IMR-90 (cell line): ENCODE measurements at regions not wholly inside any gene's neighbourhood (a gene's known extent, or its start where the extent isn't known, plus 50 kb on each side); places are given as distances from the start of the nearest gene placed in this dataset.

Experiments used
- ATAC-seq: fragments of 200-7000 bp; cut with Tn5 transposase; 2 replicates; pipeline ENCODE4 v1.9.1; 2020; ENCODE audit warnings: low read depth, mild to moderate bottlenecking, moderate library complexity
- BruUV-seq: library from RNA; stranded (reverse); fragments of 400-500 nt; replicated peaks from 2 replicates; lab custom pipeline; 2021; lab: Mats Ljungman, UMichigan
- CTCF ChIA-PET: fragments of 300-600 bp; formaldehyde crosslinking; extraction: SDS; loops from one replicate; lab custom pipeline; 2021; ENCODE audit warnings: antibody characterized with exemption; lab: Yijun Ruan, JAX
- POLR2A ChIA-PET: fragments of 300-600 bp; sonication (Branson Sonifier 250); formaldehyde crosslinking; loops from one replicate; lab custom pipeline; 2022; ENCODE audit warnings: antibody characterized with exemption; ENCODE audit not compliant: unreplicated experiment; lab: Charles Lee
- DNase-seq: peaks from one replicate; pipeline ENCODE4 v3.0.0; 2013
- H2AFZ ChIP-seq: replicated peaks from 2 replicates; pipeline ENCODE3; 2013; ENCODE audit warnings: low read length, mild to moderate bottlenecking; ENCODE audit not compliant: poor library complexity
- H2AK5ac ChIP-seq: 2 replicates; pipeline ENCODE4 v1.6.1; 2013; ENCODE audit warnings: low read depth, low read length, inconsistent platforms
- H2AK9ac ChIP-seq: replicated peaks from 2 replicates; pipeline ENCODE3; 2013; ENCODE audit warnings: mild to moderate bottlenecking, low read depth, low read length, moderate library complexity; ENCODE audit not compliant: poor library complexity
- H2BK120ac ChIP-seq: 2 replicates; pipeline ENCODE4 v1.6.1; 2013; ENCODE audit warnings: low read depth, low read length, inconsistent platforms
- H2BK15ac ChIP-seq: 3 replicates; pipeline ENCODE4 v1.6.1; 2013; ENCODE audit warnings: low read depth, low read length, inconsistent platforms
- H2BK20ac ChIP-seq: 2 replicates; pipeline ENCODE4 v1.6.1; 2013; ENCODE audit warnings: low read depth, mild to moderate bottlenecking, inconsistent platforms, low read length, moderate library complexity
- H2BK5ac ChIP-seq: 2 replicates; pipeline ENCODE4 v1.6.1; 2013; ENCODE audit warnings: mild to moderate bottlenecking, low read depth, low read length, inconsistent platforms; ENCODE audit not compliant: poor library complexity, severe bottlenecking
- H3K14ac ChIP-seq: replicated peaks from 2 replicates; pipeline ENCODE4 v1.6.1; 2013; ENCODE audit warnings: low read depth, low read length, inconsistent platforms
- H3K18ac ChIP-seq: 2 replicates; pipeline ENCODE4 v1.6.1; 2013; ENCODE audit warnings: low read depth, low read length, control low read depth
- H3K23ac ChIP-seq: 2 replicates; pipeline ENCODE4 v1.6.1; 2013; ENCODE audit warnings: low read depth, low read length, inconsistent platforms
- H3K27ac ChIP-seq: 2 replicates; pipeline ENCODE4 v1.5.1; 2013; ENCODE audit warnings: mild to moderate bottlenecking, control low read depth, low read length; ENCODE audit not compliant: insufficient read depth
- H3K27me3 ChIP-seq: 2 replicates; pipeline ENCODE4 v1.6.1; 2013; ENCODE audit warnings: low read length; ENCODE audit not compliant: control insufficient read depth, insufficient read depth
- H3K36me3 ChIP-seq: 2 replicates; pipeline ENCODE4 v1.6.1; 2013; ENCODE audit warnings: low read length, mixed read lengths; ENCODE audit not compliant: control insufficient read depth, insufficient read depth
- H3K4ac ChIP-seq: 2 replicates; pipeline ENCODE4 v1.6.1; 2013; ENCODE audit warnings: low read depth, low read length, inconsistent platforms
- H3K4me1 ChIP-seq: 2 replicates; pipeline ENCODE4 v1.6.1; 2013; ENCODE audit warnings: low read length, mixed read lengths; ENCODE audit not compliant: control insufficient read depth, insufficient read depth
- H3K4me2 ChIP-seq: 2 replicates; pipeline ENCODE4 v1.6.1; 2013; ENCODE audit warnings: low read depth, mild to moderate bottlenecking, control low read depth, low read length, moderate library complexity
- H3K4me3 ChIP-seq: 2 replicates; pipeline ENCODE4 v1.5.1; 2013; ENCODE audit warnings: low read depth, mild to moderate bottlenecking, control low read depth, low read length, moderate library complexity; ENCODE audit not compliant: insufficient read depth
- H3K56ac ChIP-seq: 2 replicates; pipeline ENCODE4 v1.6.1; 2013; ENCODE audit warnings: low read length, inconsistent platforms; ENCODE audit not compliant: insufficient read depth; ENCODE audit errors: extremely low read depth
- H3K79me1 ChIP-seq, 2 experiments: 2 replicates each; pipeline ENCODE4 v1.6.1; 2013; ENCODE audit warnings: low read length in 2 of 2, inconsistent platforms in 1 of 2, low read depth in 1 of 2
- H3K9ac ChIP-seq: 2 replicates; pipeline ENCODE4 v1.6.1; 2013; ENCODE audit warnings: low read depth, low read length, control low read depth
- H3K9me1 ChIP-seq: 2 replicates; pipeline ENCODE4 v1.6.1; 2013; ENCODE audit warnings: low read length, inconsistent platforms; ENCODE audit not compliant: insufficient read depth
- H3K9me3 ChIP-seq: 2 replicates; pipeline ENCODE4 v1.6.1; 2013; ENCODE audit warnings: low read length; ENCODE audit not compliant: control insufficient read depth, insufficient read depth
- H4K20me1 ChIP-seq: 2 replicates; pipeline ENCODE4 v1.6.1; 2013; ENCODE audit warnings: low read length, inconsistent platforms; ENCODE audit not compliant: insufficient read depth
- H4K5ac ChIP-seq: 2 replicates; pipeline ENCODE4 v1.6.1; 2013; ENCODE audit warnings: mild to moderate bottlenecking, low read depth, low read length, control low read depth
- H4K8ac ChIP-seq, 2 experiments: 2 replicates each; pipeline ENCODE4 v1.6.1; 2013; ENCODE audit warnings: low read depth in 2 of 2, low read length in 2 of 2, control low read depth in 1 of 2, inconsistent platforms in 1 of 2
- H4K91ac ChIP-seq: 2 replicates; pipeline ENCODE4 v1.6.1; 2013; ENCODE audit warnings: low read depth, low read length, inconsistent platforms; ENCODE audit not compliant: insufficient read depth
- BHLHE40 ChIP-seq: fragments of 150-350 bp; IDR thresholded peaks from 2 replicates; pipeline ENCODE4 v1.6.1; 2016; ENCODE audit warnings: mild to moderate bottlenecking, low read depth, low read length
- CEBPB ChIP-seq: IDR thresholded peaks from 2 replicates; pipeline ENCODE4 v1.6.1; 2012; ENCODE audit warnings: low read depth, low read length, improper control_type of control experiment
- MAFK ChIP-seq: IDR thresholded peaks from 2 replicates; pipeline ENCODE4 v1.6.1; 2012; ENCODE audit warnings: low read depth, low read length, improper control_type of control experiment
- MAZ ChIP-seq: IDR thresholded peaks from 2 replicates; pipeline ENCODE4 v1.6.1; 2012; ENCODE audit warnings: low read depth, mild to moderate bottlenecking, low read length, improper control_type of control experiment, moderate library complexity, borderline replicate concordance
- NFE2L2 ChIP-seq: fragments of 150-350 bp; IDR thresholded peaks from 2 replicates; pipeline ENCODE4 v1.6.1; 2016; ENCODE audit warnings: low read depth, mild to moderate bottlenecking, low read length
- RAD21 ChIP-seq: IDR thresholded peaks from 2 replicates; pipeline ENCODE4 v1.6.1; 2012; ENCODE audit warnings: low read length, improper control_type of control experiment
- RCOR1 ChIP-seq: IDR thresholded peaks from 2 replicates; pipeline ENCODE4 v1.6.1; 2012; ENCODE audit warnings: mild to moderate bottlenecking, low read length, improper control_type of control experiment; ENCODE audit not compliant: insufficient replicate concordance
- RFX5 ChIP-seq: IDR thresholded peaks from 2 replicates; pipeline ENCODE4 v1.8.0; 2012; ENCODE audit warnings: low read depth, mild to moderate bottlenecking, low read length, moderate library complexity
- SMC3 ChIP-seq: fragments of 150-350 bp; IDR thresholded peaks from 2 replicates; pipeline ENCODE4 v1.6.1; 2016; ENCODE audit warnings: low read depth, mild to moderate bottlenecking, antibody characterized with exemption, low read length, moderate library complexity
- WGBS, 2 experiments: methylation state at CpG; one replicate each; pipeline versions ENCODE4 v1.1.5 to v1.1.7; 2013; ENCODE audit warnings: missing lambda C conversion rate in 2 of 2; ENCODE audit not compliant: insufficient read length in 1 of 2; ENCODE audit errors: extremely low coverage in 2 of 2; 5-methylcytosine and 5-hydroxymethylcytosine counted together
- dilution Hi-C: fragments of 300-500 bp; cut with HindIII; formaldehyde crosslinking; loops from one replicate; pipeline ENCODE4 v1.14.3; 2018; ENCODE audit warnings: low sequenced_read_pairs; ENCODE audit not compliant: unreplicated experiment
- in situ Hi-C: fragments of 300-500 bp; cut with MboI; formaldehyde crosslinking; loops from 3 replicates; pipeline ENCODE4 v1.14.3; 2019; ENCODE audit warnings: low sequenced_read_pairs, inconsistent platforms, mixed read lengths
- intact Hi-C: fragments of 100-400 bp; cut with micrococcal nuclease; formaldehyde crosslinking; loops from 2 replicates; pipeline ENCODE4 v1.10.0; 2022
- TF ChIP-seq, protein P1 (sequence below): conservative IDR thresholded peaks from 2 replicates; pipeline ENCODE4 v1.5.1; 2012; ENCODE audit warnings: mild to moderate bottlenecking, low read depth, low read length, improper control_type of control experiment
- TF ChIP-seq, protein P2 (sequence below): fragments of 150-350 bp; IDR thresholded peaks from 2 replicates; pipeline ENCODE4 v1.6.1; 2017; ENCODE audit warnings: mild to moderate bottlenecking, antibody characterized with exemption, low read length, low read depth

DNA sequence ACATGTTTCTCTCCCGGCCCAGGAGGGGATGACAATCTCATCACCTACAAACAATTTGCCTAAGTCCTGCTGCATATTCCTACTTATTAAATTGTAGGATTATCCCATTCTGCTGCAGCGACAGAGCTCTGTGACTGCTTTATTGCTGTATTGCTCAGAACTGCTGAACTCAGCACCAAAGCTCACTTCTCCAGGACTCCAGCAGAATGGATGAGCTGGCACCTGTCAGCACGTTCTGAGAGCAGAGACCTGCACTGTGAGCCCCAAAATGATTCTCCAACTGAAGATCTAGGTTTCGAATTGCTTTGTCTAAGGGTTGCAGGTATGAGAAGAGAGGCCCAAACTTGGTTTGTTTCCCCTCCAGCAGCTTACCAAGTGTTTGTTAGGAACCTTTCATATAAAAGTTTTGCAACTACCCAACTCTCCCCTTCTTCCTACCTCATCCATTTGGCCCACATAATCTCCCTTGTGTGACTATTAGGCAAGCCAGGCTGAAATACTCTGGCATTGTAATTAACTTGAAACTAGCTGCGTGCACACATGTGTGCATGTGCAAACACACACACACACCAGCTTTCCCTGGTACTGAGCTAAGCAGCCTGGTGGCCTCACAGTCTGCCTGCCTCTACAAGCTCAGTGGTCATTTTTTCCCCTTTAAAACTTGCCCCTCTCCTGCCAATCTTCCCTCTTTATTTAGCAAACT, 161.4 kb upstream of the CAMK1G start:
- Histone ChIP-seq H4K20me1 (no peaks in the 10 kb centered on the region), H3K79me1 (no peaks in the 10 kb centered on the region), H4K5ac (no peak overlapping the region), H3K56ac (no peak overlapping the region), H3K23ac (no peak overlapping the region; the same call in 1 of the 2 replicates), H3K27ac (no peak overlapping the region), H2AK5ac (no peak overlapping the region), H4K8ac (no peak overlapping the region), H2BK5ac (no peak overlapping the region), H3K9ac (no peak overlapping the region), H3K14ac (no peak overlapping the region), H3K9me3 (no peaks in the 10 kb centered on the region), H4K91ac (no peak overlapping the region), H2BK20ac (no peak overlapping the region), H2AFZ (no peak overlapping the region), H3K4me2 (no peak overlapping the region), H2BK15ac (no peak overlapping the region), H3K4ac (no peak overlapping the region), H3K36me3 (no peaks in the 10 kb centered on the region), H3K9me1 (no peaks in the 10 kb centered on the region), H3K4me3 (no peak overlapping the region), H3K27me3 (no peaks in the 10 kb centered on the region; the same call in 1 of the 2 replicates), H3K4me1 (no peaks in the 10 kb centered on the region), H3K18ac (no peak overlapping the region), H2BK120ac (no peak overlapping the region), H2AK9ac (no peak overlapping the region)
- dilution Hi-C loops (no loop called here), in situ Hi-C loops (no loop called here), intact Hi-C loops (no loop called here)
- WGBS, 2 experiments: 67% methylated on average over 1 of the region's 5 CpGs; no CpG with 5 or more reads in 1 of the 2 experiments
- BruUV-seq: no TSS peak
- DNase-seq (no peak), ATAC-seq (no peak)
- POLR2A ChIA-PET: no interaction called here
- TF ChIP-seq RCOR1 (no peak), NFE2L2 (no peak), SMC3 (no peak), MAFK (no peak), RFX5 (no peak), RAD21 (no peak), CEBPB (no peak), MAZ (no peak), BHLHE40 (no peak)
- TF ChIP-seq, protein P1, sequence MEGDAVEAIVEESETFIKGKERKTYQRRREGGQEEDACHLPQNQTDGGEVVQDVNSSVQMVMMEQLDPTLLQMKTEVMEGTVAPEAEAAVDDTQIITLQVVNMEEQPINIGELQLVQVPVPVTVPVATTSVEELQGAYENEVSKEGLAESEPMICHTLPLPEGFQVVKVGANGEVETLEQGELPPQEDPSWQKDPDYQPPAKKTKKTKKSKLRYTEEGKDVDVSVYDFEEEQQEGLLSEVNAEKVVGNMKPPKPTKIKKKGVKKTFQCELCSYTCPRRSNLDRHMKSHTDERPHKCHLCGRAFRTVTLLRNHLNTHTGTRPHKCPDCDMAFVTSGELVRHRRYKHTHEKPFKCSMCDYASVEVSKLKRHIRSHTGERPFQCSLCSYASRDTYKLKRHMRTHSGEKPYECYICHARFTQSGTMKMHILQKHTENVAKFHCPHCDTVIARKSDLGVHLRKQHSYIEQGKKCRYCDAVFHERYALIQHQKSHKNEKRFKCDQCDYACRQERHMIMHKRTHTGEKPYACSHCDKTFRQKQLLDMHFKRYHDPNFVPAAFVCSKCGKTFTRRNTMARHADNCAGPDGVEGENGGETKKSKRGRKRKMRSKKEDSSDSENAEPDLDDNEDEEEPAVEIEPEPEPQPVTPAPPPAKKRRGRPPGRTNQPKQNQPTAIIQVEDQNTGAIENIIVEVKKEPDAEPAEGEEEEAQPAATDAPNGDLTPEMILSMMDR: no peak
- TF ChIP-seq, protein P2, sequence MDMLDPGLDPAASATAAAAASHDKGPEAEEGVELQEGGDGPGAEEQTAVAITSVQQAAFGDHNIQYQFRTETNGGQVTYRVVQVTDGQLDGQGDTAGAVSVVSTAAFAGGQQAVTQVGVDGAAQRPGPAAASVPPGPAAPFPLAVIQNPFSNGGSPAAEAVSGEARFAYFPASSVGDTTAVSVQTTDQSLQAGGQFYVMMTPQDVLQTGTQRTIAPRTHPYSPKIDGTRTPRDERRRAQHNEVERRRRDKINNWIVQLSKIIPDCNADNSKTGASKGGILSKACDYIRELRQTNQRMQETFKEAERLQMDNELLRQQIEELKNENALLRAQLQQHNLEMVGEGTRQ: no peak
- CTCF ChIA-PET: no interaction called here
